ENCODE measurements at regions not wholly inside any gene's neighbourhood (a gene's known extent, or its start where the extent isn't known, plus 50 kb on each side); places are given as distances from the start of the nearest gene placed in this dataset.
"Not testable (repeated sequence)": the region's sequence is repeated elsewhere in the genome, so short reads cannot be mapped to it uniquely, and the experiment has no call there.

DNA sequence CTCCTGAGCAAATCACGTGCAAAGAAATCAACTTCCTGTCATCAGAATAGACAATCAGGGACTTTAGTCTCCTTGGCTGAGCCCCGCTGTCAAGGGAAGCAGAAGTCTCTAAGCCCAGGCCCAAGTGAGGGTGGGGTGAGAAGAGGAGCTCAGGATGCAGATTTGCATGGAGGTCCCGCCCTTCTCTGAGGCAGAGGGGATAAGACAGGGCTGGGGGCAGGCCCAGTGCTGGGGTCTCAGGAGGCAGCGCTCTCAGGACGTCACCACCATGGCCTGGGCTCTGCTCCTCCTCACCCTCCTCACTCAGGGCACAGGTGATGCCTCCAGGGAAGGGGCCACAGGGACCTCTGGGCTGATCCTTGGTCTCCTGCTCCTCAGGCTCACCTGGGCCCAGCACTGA lies 65.1 kb upstream of the IGLL5 start:
- not testable (repeated sequence) for TF ChIP-seq ZBTB17, KLF16, ZBTB20, ZFP37 (tag by site-specific recombination; IDR thresholded peaks at IDR 0.05)
- TF ChIP-seq, protein P1, sequence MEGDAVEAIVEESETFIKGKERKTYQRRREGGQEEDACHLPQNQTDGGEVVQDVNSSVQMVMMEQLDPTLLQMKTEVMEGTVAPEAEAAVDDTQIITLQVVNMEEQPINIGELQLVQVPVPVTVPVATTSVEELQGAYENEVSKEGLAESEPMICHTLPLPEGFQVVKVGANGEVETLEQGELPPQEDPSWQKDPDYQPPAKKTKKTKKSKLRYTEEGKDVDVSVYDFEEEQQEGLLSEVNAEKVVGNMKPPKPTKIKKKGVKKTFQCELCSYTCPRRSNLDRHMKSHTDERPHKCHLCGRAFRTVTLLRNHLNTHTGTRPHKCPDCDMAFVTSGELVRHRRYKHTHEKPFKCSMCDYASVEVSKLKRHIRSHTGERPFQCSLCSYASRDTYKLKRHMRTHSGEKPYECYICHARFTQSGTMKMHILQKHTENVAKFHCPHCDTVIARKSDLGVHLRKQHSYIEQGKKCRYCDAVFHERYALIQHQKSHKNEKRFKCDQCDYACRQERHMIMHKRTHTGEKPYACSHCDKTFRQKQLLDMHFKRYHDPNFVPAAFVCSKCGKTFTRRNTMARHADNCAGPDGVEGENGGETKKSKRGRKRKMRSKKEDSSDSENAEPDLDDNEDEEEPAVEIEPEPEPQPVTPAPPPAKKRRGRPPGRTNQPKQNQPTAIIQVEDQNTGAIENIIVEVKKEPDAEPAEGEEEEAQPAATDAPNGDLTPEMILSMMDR (tag by site-specific recombination; IDR thresholded peaks at IDR 0.05), result not testable (repeated sequence)
- TF ChIP-seq, protein P2, sequence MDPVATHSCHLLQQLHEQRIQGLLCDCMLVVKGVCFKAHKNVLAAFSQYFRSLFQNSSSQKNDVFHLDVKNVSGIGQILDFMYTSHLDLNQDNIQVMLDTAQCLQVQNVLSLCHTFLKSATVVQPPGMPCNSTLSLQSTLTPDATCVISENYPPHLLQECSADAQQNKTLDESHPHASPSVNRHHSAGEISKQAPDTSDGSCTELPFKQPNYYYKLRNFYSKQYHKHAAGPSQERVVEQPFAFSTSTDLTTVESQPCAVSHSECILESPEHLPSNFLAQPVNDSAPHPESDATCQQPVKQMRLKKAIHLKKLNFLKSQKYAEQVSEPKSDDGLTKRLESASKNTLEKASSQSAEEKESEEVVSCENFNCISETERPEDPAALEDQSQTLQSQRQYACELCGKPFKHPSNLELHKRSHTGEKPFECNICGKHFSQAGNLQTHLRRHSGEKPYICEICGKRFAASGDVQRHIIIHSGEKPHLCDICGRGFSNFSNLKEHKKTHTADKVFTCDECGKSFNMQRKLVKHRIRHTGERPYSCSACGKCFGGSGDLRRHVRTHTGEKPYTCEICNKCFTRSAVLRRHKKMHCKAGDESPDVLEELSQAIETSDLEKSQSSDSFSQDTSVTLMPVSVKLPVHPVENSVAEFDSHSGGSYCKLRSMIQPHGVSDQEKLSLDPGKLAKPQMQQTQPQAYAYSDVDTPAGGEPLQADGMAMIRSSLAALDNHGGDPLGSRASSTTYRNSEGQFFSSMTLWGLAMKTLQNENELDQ (tag by site-specific recombination; IDR thresholded peaks at IDR 0.05; ENCODE audit: low read depth), result not testable (repeated sequence)

Data from HEK293 (cell line).